ENCODE measurements at regions not wholly inside any gene's neighbourhood (a gene's known extent, or its start where the extent isn't known, plus 50 kb on each side); places are given as distances from the start of the nearest gene placed in this dataset.

GRCh38 chr20:19041787-19042186 is 170.7 kb upstream of the SLC24A3 start:
- no peak for DNase-seq
- intact Hi-C loops (cut with DNase I), result no loop called here
- Histone ChIP-seq H3K9me3 (no peaks in the 10 kb centered on the region), H3K27ac (no peak overlapping the region), H3K4me1 (peaks cover 0 to 31% (median 3%) of the 10 kb centered on the region in 3 donors), H3K36me3 (no peaks in the 10 kb centered on the region), H3K27me3 (no peaks in the 10 kb centered on the region), H3K4me3 (no peak overlapping the region)
- 47 to 50% methylated on average over 3 of the region's 3 CpGs for WGBS, 2 donors
- TF ChIP-seq, protein P1, sequence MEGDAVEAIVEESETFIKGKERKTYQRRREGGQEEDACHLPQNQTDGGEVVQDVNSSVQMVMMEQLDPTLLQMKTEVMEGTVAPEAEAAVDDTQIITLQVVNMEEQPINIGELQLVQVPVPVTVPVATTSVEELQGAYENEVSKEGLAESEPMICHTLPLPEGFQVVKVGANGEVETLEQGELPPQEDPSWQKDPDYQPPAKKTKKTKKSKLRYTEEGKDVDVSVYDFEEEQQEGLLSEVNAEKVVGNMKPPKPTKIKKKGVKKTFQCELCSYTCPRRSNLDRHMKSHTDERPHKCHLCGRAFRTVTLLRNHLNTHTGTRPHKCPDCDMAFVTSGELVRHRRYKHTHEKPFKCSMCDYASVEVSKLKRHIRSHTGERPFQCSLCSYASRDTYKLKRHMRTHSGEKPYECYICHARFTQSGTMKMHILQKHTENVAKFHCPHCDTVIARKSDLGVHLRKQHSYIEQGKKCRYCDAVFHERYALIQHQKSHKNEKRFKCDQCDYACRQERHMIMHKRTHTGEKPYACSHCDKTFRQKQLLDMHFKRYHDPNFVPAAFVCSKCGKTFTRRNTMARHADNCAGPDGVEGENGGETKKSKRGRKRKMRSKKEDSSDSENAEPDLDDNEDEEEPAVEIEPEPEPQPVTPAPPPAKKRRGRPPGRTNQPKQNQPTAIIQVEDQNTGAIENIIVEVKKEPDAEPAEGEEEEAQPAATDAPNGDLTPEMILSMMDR (IDR thresholded peaks at IDR 0.05), result no peak
- TF ChIP-seq POLR2A (IDR thresholded peaks at IDR 0.05), result no peak

DNA sequence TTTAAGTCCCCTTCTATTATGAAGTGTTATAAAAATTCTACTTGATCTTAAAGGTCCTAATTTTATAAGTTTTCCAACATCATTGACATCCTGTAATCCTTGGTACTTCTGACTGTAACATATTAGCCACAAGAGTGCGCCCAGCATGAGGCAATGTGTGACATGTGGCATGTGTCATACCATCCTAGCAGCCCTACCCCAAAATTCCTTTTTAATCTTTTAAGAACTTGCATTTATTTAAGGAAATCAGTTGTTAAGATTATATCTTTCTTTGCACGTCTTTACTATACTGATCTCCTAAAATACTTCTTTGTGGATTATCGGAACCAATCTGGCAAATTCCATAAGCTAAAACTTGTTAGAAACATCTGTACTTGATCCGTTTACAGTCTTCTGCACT is 167.1 kb upstream of the SLC24A3 start:
- intact Hi-C loops (cut with DNase I), result no loop called here
- Histone ChIP-seq H3K36me3 (no peaks in the 10 kb centered on the region), H3K9me3 (no peaks in the 10 kb centered on the region), H3K27ac (peak overlapping the region in 2 of 4 donors; percentile 82), H3K4me3 (no peak overlapping the region), H3K4me1 (peaks cover 4 to 63% (median 15%) of the 10 kb centered on the region in 3 donors), H3K27me3 (no peaks in the 10 kb centered on the region)
- TF ChIP-seq, protein P1 (IDR thresholded peaks at IDR 0.05), result no peak
- TF ChIP-seq POLR2A (IDR thresholded peaks at IDR 0.05), result no peak
- 75 to 77% methylated on average over 4 of the region's 4 CpGs for WGBS, 2 donors
- DNase-seq, result no peak

DNA sequence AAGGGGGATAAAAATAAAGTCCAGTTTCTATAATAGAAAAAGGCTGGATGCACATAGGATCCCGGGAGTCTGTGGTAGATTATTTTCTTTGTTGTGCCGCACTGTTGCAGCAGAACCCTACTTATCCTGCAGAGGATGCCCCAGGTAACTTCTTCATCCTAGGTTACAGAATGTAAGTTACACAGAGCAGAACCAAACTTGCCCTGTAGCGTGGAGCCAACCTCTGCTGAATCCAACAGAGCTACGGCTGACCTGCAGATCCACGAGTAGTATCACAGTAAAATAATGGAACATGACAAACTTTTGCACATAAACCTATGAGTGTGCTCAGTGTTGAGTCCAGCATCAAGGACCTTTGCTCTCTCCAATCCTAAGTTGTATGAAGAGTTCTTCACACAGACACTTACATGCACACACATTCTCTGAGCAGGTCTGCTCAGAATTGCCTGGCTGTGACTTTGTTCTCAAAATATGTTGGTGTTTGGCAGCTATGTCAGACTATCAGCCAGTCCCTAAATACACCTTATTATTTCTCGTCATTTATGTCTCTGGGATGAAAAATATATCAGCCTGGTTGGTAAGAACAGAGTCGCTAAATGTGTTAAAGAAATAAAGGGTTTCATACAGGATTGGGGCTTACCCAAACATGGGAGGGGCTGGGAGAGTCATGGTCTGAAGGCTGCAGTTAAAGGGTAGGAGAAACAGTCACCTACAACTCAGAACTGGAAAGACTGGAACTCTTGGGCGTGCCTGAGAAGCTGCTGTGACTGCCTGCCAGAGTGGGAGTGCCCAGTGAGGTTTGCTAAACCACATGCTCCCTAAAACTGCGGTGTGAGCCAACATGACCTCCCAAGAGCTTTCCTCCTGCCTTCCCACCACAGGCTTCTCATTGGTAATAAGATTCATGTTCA is 165.1 kb upstream of the SLC24A3 start:
- no peak for DNase-seq
- TF ChIP-seq POLR2A (IDR thresholded peaks at IDR 0.05), result no peak
- TF ChIP-seq, protein P1 (IDR thresholded peaks at IDR 0.05), result peak in 3 of 6 experiments; percentile 34 to 45 (median 42)
- WGBS, 2 donors, result 35 to 49% methylated on average over 8 to 9 of the region's 9 CpGs
- no peaks in the 10 kb centered on the region for H3K27me3 ChIP-seq
- peak overlapping the region; percentile 72 to 85 (median 82) for H3K27ac ChIP-seq
- intact Hi-C loops (cut with DNase I), result no loop called here
- no peaks in the 10 kb centered on the region for H3K9me3 ChIP-seq
- H3K36me3 ChIP-seq, result no peaks in the 10 kb centered on the region
- peak overlapping the region in 1 of 4 donors; percentile 38 for H3K4me3 ChIP-seq
- peaks cover 4 to 51% (median 15%) of the 10 kb centered on the region in 3 donors for H3K4me1 ChIP-seq

- Histone ChIP-seq H3K27me3 (no peaks in the 10 kb centered on the region), H3K9me3 (no peaks in the 10 kb centered on the region), H3K4me3 (no peak overlapping the region), H3K27ac (peak overlapping the region; percentile 72 to 85 (median 82)), H3K4me1 (peaks cover 4 to 46% (median 15%) of the 10 kb centered on the region in 3 donors), H3K36me3 (no peaks in the 10 kb centered on the region)
- intact Hi-C loops (cut with DNase I), result no loop called here
- no peak for DNase-seq
- 15 to 32% methylated on average over 2 to 3 of the region's 3 CpGs for WGBS, 2 donors
- no peak for TF ChIP-seq POLR2A (IDR thresholded peaks at IDR 0.05)
- TF ChIP-seq, protein P1 (IDR thresholded peaks at IDR 0.05), result no peak
Observed at GRCh38 chr20:19047951-19048296, 164.5 kb upstream of the SLC24A3 start.

DNA sequence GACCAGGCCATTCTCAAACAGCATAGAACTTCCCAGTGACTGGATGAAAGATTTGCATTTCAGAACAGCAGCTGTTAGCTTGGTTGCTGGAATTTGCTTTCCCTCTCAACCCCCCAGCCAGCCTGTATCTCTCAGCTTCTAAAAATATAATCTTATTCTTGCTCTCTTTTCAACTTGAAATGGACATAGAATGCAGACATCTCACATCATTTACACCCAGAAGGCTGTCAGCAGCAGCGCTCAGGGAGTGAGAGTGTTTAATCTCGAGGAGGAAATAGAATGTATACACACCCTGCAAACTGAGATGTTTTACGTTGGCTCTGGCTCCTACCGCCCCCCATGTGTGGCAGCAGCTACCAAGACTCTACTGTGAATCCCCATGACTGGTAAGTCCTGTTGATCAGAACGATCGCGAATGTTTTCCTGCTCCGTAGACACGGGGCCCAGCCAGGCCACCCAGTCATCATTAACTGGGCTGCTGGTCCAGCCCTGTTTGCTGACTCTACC is 163.4 kb upstream of the SLC24A3 start:
- WGBS, 2 donors, result 55 to 56% methylated on average over 9 of the region's 9 CpGs
- Histone ChIP-seq H3K4me3 (no peak overlapping the region), H3K27ac (peak overlapping the region in 3 of 4 donors; percentile 65 to 82 (median 82)), H3K27me3 (no peaks in the 10 kb centered on the region), H3K9me3 (no peaks in the 10 kb centered on the region), H3K36me3 (no peaks in the 10 kb centered on the region), H3K4me1 (peaks cover 4 to 46% (median 15%) of the 10 kb centered on the region in 3 donors)
- DNase-seq, result no peak
- intact Hi-C loops (cut with DNase I), result no loop called here
- TF ChIP-seq POLR2A (IDR thresholded peaks at IDR 0.05), result no peak
- TF ChIP-seq, protein P1 (IDR thresholded peaks at IDR 0.05), result no peak
